ENCODE measurements at regions not wholly inside any gene's neighbourhood (a gene's known extent, or its start where the extent isn't known, plus 50 kb on each side); places are given as distances from the start of the nearest gene placed in this dataset.
"Not testable (repeated sequence)": the region's sequence is repeated elsewhere in the genome, so short reads cannot be mapped to it uniquely, and the experiment has no call there.

- no peak for DNase-seq (ENCODE audit: low read depth)
These were observed 177.3 kb downstream of the BANP start for GRCh38 chr16:88128556-88128955.

- DNase-seq (ENCODE audit: low read depth): not testable (repeated sequence)
These were observed 177.9 kb downstream of the BANP start for GRCh38 chr16:88129133-88129532.

GRCh38 chr16:88130016-88130415 is 178.8 kb downstream of the BANP start:
- DNase-seq (ENCODE audit: low read depth): no peak

GRCh38 chr16:88130681-88131080 is 179.4 kb downstream of the BANP start:
- no peak for DNase-seq (ENCODE audit: low read depth)

- no peak for DNase-seq (ENCODE audit: low read depth)
These were observed 180.0 kb downstream of the BANP start for GRCh38 chr16:88131256-88131655.

GRCh38 chr16:88131966-88132365 is 180.7 kb downstream of the BANP start:
- no peak for DNase-seq (ENCODE audit: low read depth)

GRCh38 chr16:88132836-88133506 is 181.7 kb downstream of the BANP start:
- no peak for DNase-seq (ENCODE audit: low read depth)

GRCh38 chr16:88133507-88133843 is 182.2 kb downstream of the BANP start:
- DNase-seq (ENCODE audit: low read depth): no peak

GRCh38 chr16:88134172-88134898 is 183.1 kb downstream of the BANP start:
- not testable (repeated sequence) for DNase-seq (ENCODE audit: low read depth)

GRCh38 chr16:88134899-88135682 is 183.9 kb downstream of the BANP start:
- DNase-seq (ENCODE audit: low read depth): not testable (repeated sequence)

GRCh38 chr16:88136211-88136713 is 185.0 kb downstream of the BANP start:
- not testable (repeated sequence) for DNase-seq (ENCODE audit: low read depth)

GRCh38 chr16:88136939-88137338 is 185.7 kb downstream of the BANP start:
- DNase-seq (ENCODE audit: low read depth): not testable (repeated sequence)

GRCh38 chr16:88139141-88139540 is 187.9 kb downstream of the BANP start:
- DNase-seq (ENCODE audit: low read depth): not testable (repeated sequence)

- not testable (repeated sequence) for DNase-seq (ENCODE audit: low read depth)
These were observed 189.0 kb downstream of the BANP start for GRCh38 chr16:88140195-88140594.

- DNase-seq (ENCODE audit: low read depth): no peak
These were observed 190.3 kb downstream of the BANP start for GRCh38 chr16:88141580-88141979.

GRCh38 chr16:88142056-88142935 is 191.1 kb downstream of the BANP start:
- DNase-seq (ENCODE audit: low read depth): not testable (repeated sequence)

GRCh38 chr16:88143122-88144027 is 192.1 kb downstream of the BANP start:
- not testable (repeated sequence) for DNase-seq (ENCODE audit: low read depth)

- no peak for DNase-seq (ENCODE audit: low read depth)
These were observed 192.8 kb downstream of the BANP start for GRCh38 chr16:88144028-88144511.

- DNase-seq (ENCODE audit: low read depth): not testable (repeated sequence)
These were observed 194.1 kb downstream of the BANP start for GRCh38 chr16:88145376-88145775.

- not testable (repeated sequence) for DNase-seq (ENCODE audit: low read depth)
These were observed 194.7 kb downstream of the BANP start for GRCh38 chr16:88145824-88146405.
